K562 (cell line): ENCODE measurements at regions not wholly inside any gene's neighbourhood (a gene's known extent, or its start where the extent isn't known, plus 50 kb on each side); places are given as distances from the start of the nearest gene placed in this dataset.
A peak's percentile ranks its signal among the peaks of the same experiment; 100 is the strongest.

ENCODE experiments used
- ATAC-seq: fragments of 200-7000 bp; cut with Tn5 transposase; 3 replicates; pipeline ENCODE4 v1.9.1; 2020; ENCODE audit warnings: moderate library complexity
- BruUV-seq: library from RNA; stranded (reverse); fragments of 400-500 nt; replicated peaks from 2 replicates; lab custom pipeline; 2021; lab: Mats Ljungman, UMichigan
- CTCF ChIA-PET: fragments of 300-600 bp; formaldehyde crosslinking; extraction: SDS; loops from one replicate; lab custom pipeline; 2021; ENCODE audit warnings: low intra/inter-chr PET ratio; lab: Yijun Ruan, JAX
- POLR2A ChIA-PET: fragments of 300-600, 350-650 bp; sonication (Branson Sonifier 250); formaldehyde crosslinking; extraction: SDS; loops from one replicate; lab custom pipeline; 2021; ENCODE audit warnings: antibody characterized with exemption, inconsistent platforms; lab: Yijun Ruan, JAX
- DNase-seq, 4 experiments: peaks; one replicate each; pipeline versions ENCODE4 v3.0.0 to v3.0.0-alpha.2; 2011 to 2018; ENCODE audit warnings: low spot score in 3 of 4, mixed read lengths in 3 of 4; ENCODE audit errors: extremely low read depth in 1 of 4
- FAIRE-seq: peaks from 2 replicates; lab custom pipeline; 2011; peaks lifted over from hg19 to GRCh38; lab: Jason Lieb, UNC
- H2AFZ ChIP-seq: 2 replicates; pipeline ENCODE4 v1.6.0; 2011; ENCODE audit warnings: low read depth, low read length, control low read depth, inconsistent platforms
- H3K27ac ChIP-seq: fragments of 200-600 bp; 3 replicates; pipeline ENCODE4 v1.8.0; 2011; ENCODE audit warnings: low read depth, mild to moderate bottlenecking, control low read depth, inconsistent platforms, low read length, moderate library complexity, mixed read lengths; ENCODE audit errors: extremely low read depth
- H3K27me3 ChIP-seq, 2 experiments: fragments of 300-600 bp in 1 of 2; 2 replicates in 1 of 2; 3 replicates in 1 of 2; pipeline versions ENCODE4 v1.6.0 to v1.8.0; 2011; ENCODE audit warnings: inconsistent platforms in 2 of 2, low read length in 2 of 2, mild to moderate bottlenecking in 1 of 2, mixed read lengths in 1 of 2, moderate library complexity in 1 of 2; ENCODE audit not compliant: control insufficient read depth in 2 of 2, insufficient read depth in 2 of 2
- H3K36me3 ChIP-seq: fragments of 300-600 bp; 3 replicates; pipeline ENCODE4 v1.8.0; 2011; ENCODE audit warnings: mild to moderate bottlenecking, low read length, inconsistent platforms; ENCODE audit not compliant: control insufficient read depth, insufficient read depth
- H3K4me1 ChIP-seq, 2 experiments: fragments of 200-600 bp in 1 of 2; replicated peaks in 1 of 2; 2 replicates in 1 of 2; 3 replicates in 1 of 2; pipeline versions ENCODE4 v1.5.1 to v1.8.0; 2011; ENCODE audit warnings: inconsistent platforms in 2 of 2, low read length in 2 of 2, mild to moderate bottlenecking in 1 of 2, mixed read lengths in 1 of 2, moderate library complexity in 1 of 2; ENCODE audit not compliant: control insufficient read depth in 2 of 2, insufficient read depth in 2 of 2
- H3K4me2 ChIP-seq: 2 replicates; pipeline ENCODE4 v1.6.1; 2011; ENCODE audit warnings: low read length, control low read depth, inconsistent platforms, mixed read lengths; ENCODE audit not compliant: insufficient read depth
- H3K4me3 ChIP-seq: fragments of 200-600 bp; sonication (generic), shearing (Covaris generic); 2 replicates; pipeline ENCODE4 v1.5.1; 2016; ENCODE audit warnings: control low read depth, inconsistent platforms
- H3K79me2 ChIP-seq: fragments of 200-600 bp; 3 replicates; pipeline ENCODE4 v1.8.0; 2011; ENCODE audit warnings: low read length, inconsistent platforms; ENCODE audit not compliant: control insufficient read depth, insufficient read depth
- H3K9ac ChIP-seq, 2 experiments: 2 replicates each; pipeline versions ENCODE4 v1.6.0 to v1.6.1; 2011; ENCODE audit warnings: low read depth in 2 of 2, low read length in 2 of 2, control low read depth in 1 of 2, inconsistent platforms in 1 of 2, mild to moderate bottlenecking in 1 of 2, mixed read lengths in 1 of 2; ENCODE audit not compliant: insufficient read depth in 1 of 2
- H3K9me1 ChIP-seq: one replicate; pipeline ENCODE4 v1.6.0; 2011; ENCODE audit warnings: inconsistent platforms, mild to moderate bottlenecking, low read length, moderate library complexity; ENCODE audit not compliant: control insufficient read depth, insufficient read depth
- H3K9me3 ChIP-seq: replicated peaks from 2 replicates; pipeline ENCODE4 v1.5.1; 2011; ENCODE audit warnings: low read depth, low read length, inconsistent platforms; ENCODE audit not compliant: control insufficient read depth, insufficient read depth
- H4K20me1 ChIP-seq: replicated peaks from 2 replicates; pipeline ENCODE4 v1.6.1; 2011; ENCODE audit warnings: low read length, inconsistent platforms, mixed read lengths; ENCODE audit not compliant: control insufficient read depth, insufficient read depth
- CBFA2T3 ChIP-seq: fragments of 450-650 bp; IDR thresholded peaks from 2 replicates; pipeline ENCODE4 v1.6.1; 2017
- CREB3L1 ChIP-seq: fragments of 450-650 bp; IDR thresholded peaks from 2 replicates; pipeline ENCODE4 v1.6.1; 2014; ENCODE audit warnings: low read depth, mild to moderate bottlenecking, moderate library complexity, borderline replicate concordance
- DIDO1 ChIP-seq: fragments of 450-650 bp; IDR thresholded peaks from 2 replicates; pipeline ENCODE4 v1.6.1; 2016; ENCODE audit warnings: low read depth, missing biosample characterization, missing genetic modification characterization
- DNMT1 ChIP-seq: fragments of 450-650 bp; IDR thresholded peaks from 2 replicates; pipeline ENCODE4 v1.6.1; 2016; ENCODE audit warnings: antibody characterized with exemption, mild to moderate bottlenecking
- ETV6 ChIP-seq, 3 experiments: fragments of 150-350 bp in 1 of 3; sonication (generic) in 1 of 3; formaldehyde crosslinking in 1 of 3; IDR thresholded peaks; 2 replicates each; pipeline versions ENCODE4 v1.6.1 to v1.8.0; 2014 to 2022; ENCODE audit warnings: borderline replicate concordance in 2 of 3, low read depth in 2 of 3, antibody characterized with exemption in 1 of 3, low read length in 1 of 3, mild to moderate bottlenecking in 1 of 3, missing genetic modification reagents in 1 of 3
- GTF3C2 ChIP-seq: IDR thresholded peaks from 3 replicates; pipeline ENCODE4 v1.6.1; 2011; ENCODE audit warnings: borderline replicate concordance, mild to moderate bottlenecking, moderate library complexity; ENCODE audit not compliant: insufficient read length; ENCODE audit errors: extremely low read depth
- MCM2 ChIP-seq: fragments of 450-650 bp; IDR thresholded peaks from 2 replicates; pipeline ENCODE4 v1.6.1; 2017; ENCODE audit warnings: low read depth, mild to moderate bottlenecking
- NCOA2 ChIP-seq, 2 experiments: fragments of 450-650 bp; IDR thresholded peaks; 2 replicates each; pipeline ENCODE4 v1.6.1; 2018; ENCODE audit warnings: mild to moderate bottlenecking in 2 of 2, moderate library complexity in 1 of 2; ENCODE audit not compliant: partially characterized antibody in 2 of 2
- NCOR1 ChIP-seq: fragments of 450-650 bp; IDR thresholded peaks from 2 replicates; pipeline ENCODE4 v1.6.1; 2016; ENCODE audit warnings: mild to moderate bottlenecking, moderate library complexity
- PATZ1 ChIP-seq: fragments of 250-450 bp; sonication (Bioruptor Pico); IDR thresholded peaks from 2 replicates; pipeline ENCODE4 v1.5.0; 2020; ENCODE audit warnings: mild to moderate bottlenecking, borderline replicate concordance
- PHB ChIP-seq: fragments of 250-450 bp; sonication (Bioruptor Pico); IDR thresholded peaks from 2 replicates; pipeline ENCODE4 v1.5.0; 2021
- RAD21 ChIP-seq, 2 experiments: fragments of 250-450 bp in 1 of 2; fragments of 450-650 bp in 1 of 2; sonication (Bioruptor Pico) in 1 of 2; formaldehyde crosslinking in 1 of 2; IDR thresholded peaks in 1 of 2; conservative IDR thresholded peaks in 1 of 2; 2 replicates each; pipeline versions ENCODE4 v1.4.0 to v1.8.0; 2020 to 2022; ENCODE audit warnings: mild to moderate bottlenecking in 2 of 2, moderate library complexity in 1 of 2
- RBM39 ChIP-seq: fragments of 200-400 bp; formaldehyde crosslinking; optimal IDR thresholded peaks from 2 replicates; pipeline ENCODE3; 2018; ENCODE audit warnings: low read depth, low read length
- SNIP1 ChIP-seq: fragments of 450-650 bp; IDR thresholded peaks from 2 replicates; pipeline ENCODE4 v1.7.1; 2017; ENCODE audit warnings: low read depth, mild to moderate bottlenecking
- TCF7 ChIP-seq: sonication (generic); IDR thresholded peaks from 2 replicates; pipeline ENCODE4 v1.6.1; 2016; ENCODE audit warnings: antibody characterized with exemption, borderline replicate concordance
- ZSCAN29 ChIP-seq: fragments of 450-650 bp; IDR thresholded peaks from 2 replicates; pipeline ENCODE4 v1.6.1; 2017
- WGBS: fragments of 100-300 bp; shearing (Covaris generic); methylation state at CpG from one replicate; pipeline ENCODE4 v1.1.6; 2016; ENCODE audit warnings: low coverage, mixed read lengths; ENCODE audit not compliant: insufficient coverage; ENCODE audit errors: missing lambda C conversion rate; 5-methylcytosine and 5-hydroxymethylcytosine counted together
- in situ Hi-C: fragments of 300-500 bp; cut with MboI; formaldehyde crosslinking; loops from 4 replicates; pipeline ENCODE4 v1.15.0; 2018; ENCODE audit warnings: inconsistent platforms, mixed read lengths
- intact Hi-C: fragments of 100-400 bp; cut with micrococcal nuclease; formaldehyde crosslinking; loops from 2 replicates; pipeline ENCODE4 v1.14.2; 2022

- no peak for TF ChIP-seq ETV6 (IDR thresholded peaks at IDR 0.05; ENCODE audit: borderline replicate concordance in 1 of 2, low read depth in 2 of 2, low read length in 1 of 2)
- no peak for TF ChIP-seq ETV6 (CRISPR knock-in tag; IDR thresholded peaks at IDR 0.05; ENCODE audit: borderline replicate concordance)
- TF ChIP-seq PATZ1 (CRISPR knock-in tag): no peak
- no peak for TF ChIP-seq PHB (CRISPR knock-in tag)
- TF ChIP-seq DIDO1: no peak
- TF ChIP-seq ZSCAN29: no peak
- no peak for TF ChIP-seq DNMT1
- TF ChIP-seq NCOR1: no peak
These were observed 1218.1 kb downstream of the FAM181B start (continued) for GRCh38 chr11:81515566-81515965.

GRCh38 chr11:81497202-81497804, 1236.4 kb downstream of the FAM181B start:
- H2AFZ ChIP-seq: no peak overlapping the region
- BruUV-seq: no TSS peak
- H3K27me3 ChIP-seq: no peaks in the 10 kb centered on the region
- in situ Hi-C loops: no loop called here
- ChIA-PET CTCF (no interaction called here), POLR2A (no interaction called here)
- FAIRE-seq (no peak), DNase-seq (peak; percentile 28 to 39 (median 34)), ATAC-seq (no peak)
- no peaks in the 10 kb centered on the region for H3K36me3 ChIP-seq
- H3K9me1 ChIP-seq: no peaks in the 10 kb centered on the region
- WGBS: 1% methylated on average over 5 of the region's 5 CpGs
- 0 out of 2 replicates have a peak, but pooled peaks cover 2% of the 10 kb centered on the region for H3K9me3 ChIP-seq
- no peak overlapping the region for H3K4me3 ChIP-seq
- H3K4me1 ChIP-seq: no peaks in the 10 kb centered on the region
- intact Hi-C loops: no loop called here
- H4K20me1 ChIP-seq: no peaks in the 10 kb centered on the region
- H3K4me2 ChIP-seq: no peak overlapping the region
- H3K79me2 ChIP-seq: no peaks in the 10 kb centered on the region
- no peak overlapping the region for H3K27ac ChIP-seq
- no peak overlapping the region for H3K9ac ChIP-seq
- TF ChIP-seq SNIP1 (no peak), MCM2 (no peak), CREB3L1 (no peak), GTF3C2 (no peak), NCOA2 (IDR thresholded peaks at IDR 0.05; ENCODE audit: partially characterized antibody in 2 of 2) (no peak), RBM39 (no peak), RAD21 (CRISPR knock-in tag; conservative IDR thresholded peaks at IDR 0.05 in 1 of 2, IDR thresholded peaks at IDR 0.05 in 1 of 2) (peak in 1 of 2 experiments; percentile 33; a peak in 1 of 4 replicates), TCF7 (no peak), CBFA2T3 (no peak)
